ENCODE measurements at regions not wholly inside any gene's neighbourhood (a gene's known extent, or its start where the extent isn't known, plus 50 kb on each side); places are given as distances from the start of the nearest gene placed in this dataset.

GRCh38 chr2:12827721-12828120 lies 111.0 kb downstream of the TRIB2 start:
- DNase-seq (ENCODE audit: low read depth) = no peak

DNA sequence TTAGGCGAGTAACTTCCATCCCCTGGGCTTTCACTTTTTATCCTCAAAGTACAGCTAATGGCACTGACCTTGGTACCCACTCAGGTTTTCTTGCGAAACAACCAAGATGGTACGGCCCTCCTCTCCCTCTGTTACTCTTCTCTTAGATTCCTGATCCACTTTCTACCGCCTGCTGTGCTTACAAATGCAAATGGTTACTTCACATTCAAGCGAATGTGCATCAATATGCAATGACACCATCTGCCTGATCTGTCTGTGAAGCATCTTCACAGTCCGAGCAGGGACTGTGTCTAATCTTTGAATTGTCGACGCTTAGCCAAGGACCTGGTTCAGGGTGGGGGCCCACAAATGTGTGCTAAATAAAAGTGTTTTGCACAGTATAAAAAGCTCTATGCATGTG lies 112.2 kb downstream of the TRIB2 start:
- DNase-seq (ENCODE audit: low read depth) = no peak

DNA sequence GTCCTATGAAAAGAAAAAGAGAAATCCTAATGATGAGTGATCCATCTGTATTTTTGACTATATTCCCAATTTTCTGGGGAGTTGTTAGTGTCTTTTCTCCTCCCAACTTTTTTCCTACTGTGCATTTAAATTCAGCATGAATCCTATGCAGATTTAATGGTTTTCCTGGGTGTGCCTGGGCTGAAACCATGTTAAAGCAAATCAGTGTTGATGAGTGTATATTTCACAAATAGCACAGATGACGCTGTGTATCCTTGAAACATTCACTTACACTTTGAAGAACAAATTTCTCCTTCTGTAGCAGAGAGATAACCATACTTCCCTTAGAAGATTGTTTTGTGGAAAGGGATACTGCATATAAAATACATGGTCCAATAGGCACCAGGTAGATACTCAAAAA lies 114.3 kb downstream of the TRIB2 start:
- no peak for DNase-seq (ENCODE audit: low read depth)

DNA sequence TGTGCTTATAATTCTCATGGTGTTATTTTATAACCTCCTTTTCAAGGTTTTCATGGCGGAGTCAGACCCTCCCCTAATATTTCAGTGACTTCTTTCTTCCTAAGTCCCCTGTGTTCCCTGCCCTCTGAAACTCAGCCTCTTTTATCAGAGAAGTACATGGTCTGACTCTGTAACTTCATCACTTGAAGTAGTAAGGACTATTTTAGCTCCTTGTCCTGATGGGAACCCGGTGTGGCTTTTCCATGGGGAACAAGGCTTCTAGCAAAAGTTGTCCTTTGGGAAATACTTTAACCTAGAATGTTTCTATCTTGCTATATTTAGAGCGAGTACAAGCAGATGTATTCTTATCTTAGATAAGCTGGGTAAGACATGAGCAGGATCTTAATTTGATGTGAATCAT lies 117.5 kb downstream of the TRIB2 start:
- DNase-seq (ENCODE audit: low read depth) = no peak

GRCh38 chr2:12835733-12836132 lies 119.0 kb downstream of the TRIB2 start:
- no peak for DNase-seq (ENCODE audit: low read depth)

DNA sequence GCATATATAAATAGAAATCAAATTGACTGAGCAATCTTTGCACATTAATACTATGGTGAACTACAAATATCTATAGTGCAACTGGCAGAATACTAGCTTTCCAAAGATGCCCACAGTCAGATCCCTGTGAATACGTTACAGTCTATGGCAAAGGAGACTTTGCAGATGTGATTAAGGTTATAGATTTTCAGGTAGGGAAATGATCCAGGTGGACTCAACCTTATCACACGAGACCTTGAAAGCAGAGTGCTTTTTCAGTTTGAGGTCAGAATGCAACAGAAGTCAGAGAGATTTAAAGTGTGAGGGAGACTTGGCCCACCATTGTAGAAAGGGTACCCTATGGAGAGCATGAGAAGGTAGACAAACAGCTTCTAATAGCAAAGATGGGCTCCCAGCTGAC lies 122.6 kb downstream of the TRIB2 start:
- DNase-seq (ENCODE audit: low read depth) = no peak

GRCh38 chr2:12841021-12841420 lies 124.3 kb downstream of the TRIB2 start:
- DNase-seq (ENCODE audit: low read depth) = no peak

DNA sequence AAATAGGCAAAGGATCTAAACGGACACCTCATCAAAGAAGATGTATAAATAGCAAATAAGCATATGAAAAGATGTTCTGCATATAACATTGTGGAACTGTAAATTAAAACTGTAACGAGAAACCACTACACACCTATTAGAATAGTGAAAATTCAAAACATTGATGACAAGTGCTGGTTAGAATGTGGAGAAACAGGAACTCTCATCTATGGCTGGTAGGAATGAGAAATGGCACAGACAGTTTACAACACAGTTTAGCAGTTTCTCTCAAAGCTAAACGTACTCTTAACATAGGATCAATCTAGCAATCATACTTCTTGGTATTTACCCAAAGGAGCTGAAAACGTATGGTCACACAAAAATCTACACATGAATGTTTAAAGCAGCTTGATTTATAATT lies 126.2 kb downstream of the TRIB2 start:
- no peak for DNase-seq (ENCODE audit: low read depth)

DNA sequence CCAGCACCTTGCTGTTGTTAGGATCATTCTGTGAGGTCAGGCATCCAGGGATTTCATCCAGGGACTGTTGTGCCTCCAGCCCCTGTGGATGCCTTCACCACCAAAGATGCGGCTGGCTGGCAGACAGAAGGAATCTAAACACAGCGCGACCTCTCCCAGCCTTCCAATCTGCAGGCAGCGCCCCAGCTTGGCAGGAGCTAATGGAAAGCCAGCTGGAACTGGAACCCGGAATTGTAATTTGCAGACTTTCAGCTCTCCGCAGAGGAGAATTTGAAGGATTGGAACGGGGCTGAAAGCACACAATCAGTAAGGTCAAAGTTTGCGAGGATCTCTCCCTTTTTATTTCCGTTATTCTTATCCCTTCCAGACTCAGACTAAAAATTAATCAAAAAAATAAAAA lies 127.8 kb downstream of the TRIB2 start:
- DNase-seq (ENCODE audit: low read depth) = no peak

DNA sequence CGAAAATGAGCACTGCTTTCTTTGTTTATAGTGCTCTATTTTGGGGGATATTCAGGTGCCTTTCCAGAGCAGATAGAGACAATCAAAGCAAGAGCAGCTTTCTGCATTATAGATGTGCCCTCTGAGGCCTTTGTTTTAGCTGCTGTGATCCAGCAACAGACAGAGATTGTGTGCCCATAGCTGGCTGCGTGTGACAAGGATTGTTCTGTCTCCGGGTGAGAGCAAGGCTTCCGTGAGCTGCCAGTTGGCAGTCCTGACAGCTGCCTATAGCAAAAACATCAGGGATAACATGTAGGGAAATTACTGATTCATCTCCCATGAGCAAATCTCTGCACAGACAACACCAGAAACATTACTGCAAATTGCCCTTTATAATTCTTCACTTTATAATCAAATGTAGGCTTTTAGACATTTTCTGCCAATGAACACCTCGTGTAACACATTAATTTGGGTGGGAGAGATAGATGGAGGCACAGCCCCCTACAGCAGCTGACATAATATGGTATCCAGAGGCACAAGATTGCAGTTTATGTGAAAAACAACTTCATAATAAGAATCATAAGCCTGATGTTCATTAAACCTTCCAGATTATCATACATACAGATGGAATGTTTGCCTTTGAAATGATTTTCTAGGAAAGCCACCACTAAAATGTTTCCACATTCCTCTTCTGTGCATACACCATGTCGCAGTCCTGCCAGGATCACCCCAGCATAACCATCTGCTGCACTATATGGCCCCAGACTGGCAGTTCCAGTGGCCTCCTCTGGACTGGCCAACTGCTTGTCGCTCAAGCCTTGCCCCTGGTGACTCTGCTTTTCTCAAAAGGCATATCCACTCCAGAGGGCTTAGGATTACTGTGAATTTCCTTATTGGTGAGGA lies 131.2 kb downstream of the TRIB2 start:
- DNase-seq (ENCODE audit: low read depth) = no peak

GRCh38 chr2:12852135-12852534 lies 135.4 kb downstream of the TRIB2 start:
- DNase-seq (ENCODE audit: low read depth) = no peak

- no peak for DNase-seq (ENCODE audit: low read depth)
Measured at GRCh38 chr2:12854001-12854530, 137.3 kb downstream of the TRIB2 start.

- DNase-seq (ENCODE audit: low read depth) = no peak
Measured at GRCh38 chr2:12855508-12855907, 138.8 kb downstream of the TRIB2 start.

DNA sequence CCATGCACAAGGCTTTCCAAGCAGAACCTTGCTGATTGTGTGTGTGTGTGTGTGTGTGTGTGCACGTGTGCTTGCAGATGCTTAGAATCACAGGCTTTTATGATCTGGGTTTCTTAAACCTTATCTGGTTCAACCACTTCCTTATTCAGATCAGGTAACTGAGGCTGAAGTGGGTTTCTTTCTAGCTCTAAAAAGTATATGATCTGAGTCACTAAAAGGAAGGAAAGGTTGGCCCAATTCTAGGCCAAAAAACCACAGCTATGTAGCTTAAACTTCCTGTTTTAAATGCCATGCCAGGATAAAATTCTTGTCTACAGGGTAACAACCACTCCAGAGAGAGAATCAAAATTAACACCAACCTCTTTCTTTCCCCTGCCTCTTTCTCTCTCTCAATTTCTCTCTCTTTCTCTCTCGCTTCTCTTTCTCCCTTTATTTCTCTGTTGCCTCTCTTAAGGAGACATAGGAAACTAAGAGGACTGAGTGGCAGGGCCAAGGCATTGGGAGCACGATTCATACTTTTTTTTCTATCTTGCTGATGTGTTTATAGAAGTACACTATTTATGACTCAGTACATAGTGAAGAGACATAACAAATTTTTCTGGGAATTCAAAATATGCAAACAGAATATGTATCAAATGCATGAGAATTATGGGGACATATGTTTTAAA lies 140.3 kb downstream of the TRIB2 start:
- DNase-seq (ENCODE audit: low read depth) = no peak

DNA sequence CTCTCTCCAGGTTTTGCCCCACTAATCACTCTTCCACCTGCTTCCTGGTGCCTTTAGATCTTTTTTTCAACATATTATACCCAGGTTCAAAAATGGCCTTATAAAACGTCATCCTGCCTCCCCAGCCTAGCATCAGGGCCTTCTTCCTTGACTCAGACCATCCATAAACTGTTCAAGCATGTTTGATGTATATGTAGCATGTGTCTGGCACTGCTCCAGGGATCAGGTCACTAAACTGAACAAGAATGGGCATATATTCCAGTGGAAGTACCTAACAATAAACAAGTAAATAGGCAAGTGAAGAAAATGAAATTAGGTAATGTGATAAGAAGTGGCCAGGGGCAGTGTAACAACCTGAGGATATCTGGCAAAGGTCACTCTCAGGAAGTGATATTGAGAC lies 141.2 kb downstream of the TRIB2 start:
- no peak for DNase-seq (ENCODE audit: low read depth)

GRCh38 chr2:12858786-12859185 lies 142.1 kb downstream of the TRIB2 start:
- DNase-seq (ENCODE audit: low read depth) = no peak

- no peak for DNase-seq (ENCODE audit: low read depth)
Measured at GRCh38 chr2:12861344-12861930, 144.7 kb downstream of the TRIB2 start.

GRCh38 chr2:12862541-12862940 lies 145.8 kb downstream of the TRIB2 start:
- no peak for DNase-seq (ENCODE audit: low read depth)

DNA sequence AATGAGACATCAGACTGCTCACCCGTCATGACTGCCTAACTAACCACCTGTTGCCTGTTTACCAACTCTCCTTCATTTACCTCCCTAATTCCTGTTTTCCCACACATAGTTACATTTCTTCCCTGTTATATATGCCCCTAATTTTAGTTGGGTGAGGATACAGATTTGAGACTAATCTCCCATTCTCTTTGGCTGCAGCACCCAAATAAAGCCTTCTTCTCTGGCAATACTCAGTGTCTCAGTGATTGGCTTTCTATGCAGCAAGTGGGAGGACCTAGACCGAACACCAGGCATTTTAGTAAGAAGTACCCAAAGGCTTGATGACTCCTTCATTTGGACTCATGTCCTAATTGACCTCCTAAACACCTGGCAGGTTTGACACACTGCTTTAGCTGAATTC lies 147.2 kb downstream of the TRIB2 start:
- DNase-seq (ENCODE audit: low read depth) = no peak

DNA sequence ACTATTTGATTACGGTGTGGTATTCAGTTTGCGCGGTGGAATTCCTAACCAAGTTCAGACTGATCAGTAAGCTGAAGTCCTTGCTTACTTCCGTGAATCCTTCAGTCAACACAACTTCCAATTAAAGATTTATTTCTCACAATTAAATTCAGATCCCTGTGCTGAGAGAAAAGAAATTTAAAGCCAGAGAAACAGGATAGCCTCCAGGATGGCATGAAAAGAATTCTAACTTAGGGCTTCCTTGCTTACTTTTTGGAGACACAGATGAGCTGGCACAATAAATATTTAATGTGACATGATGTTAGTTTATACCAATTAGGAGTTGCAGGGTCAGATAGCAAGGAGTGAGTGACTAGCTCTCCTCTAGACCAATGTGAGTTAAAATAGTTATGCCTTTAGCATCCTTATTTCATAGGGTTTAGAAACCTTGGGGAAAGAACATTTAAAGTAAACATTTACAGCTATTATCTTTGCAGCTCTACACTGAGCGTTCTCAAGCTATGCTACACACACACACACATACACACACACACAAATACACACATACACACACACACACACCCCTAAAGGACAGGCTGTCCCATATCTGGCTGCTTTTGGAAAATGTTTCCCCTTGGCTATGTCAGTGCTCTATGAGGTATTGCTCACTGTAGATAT lies 151.0 kb downstream of the TRIB2 start:
- no peak for DNase-seq (ENCODE audit: low read depth)

GRCh38 chr2:12870692-12871091 lies 154.0 kb downstream of the TRIB2 start:
- no peak for DNase-seq (ENCODE audit: low read depth)

DNA sequence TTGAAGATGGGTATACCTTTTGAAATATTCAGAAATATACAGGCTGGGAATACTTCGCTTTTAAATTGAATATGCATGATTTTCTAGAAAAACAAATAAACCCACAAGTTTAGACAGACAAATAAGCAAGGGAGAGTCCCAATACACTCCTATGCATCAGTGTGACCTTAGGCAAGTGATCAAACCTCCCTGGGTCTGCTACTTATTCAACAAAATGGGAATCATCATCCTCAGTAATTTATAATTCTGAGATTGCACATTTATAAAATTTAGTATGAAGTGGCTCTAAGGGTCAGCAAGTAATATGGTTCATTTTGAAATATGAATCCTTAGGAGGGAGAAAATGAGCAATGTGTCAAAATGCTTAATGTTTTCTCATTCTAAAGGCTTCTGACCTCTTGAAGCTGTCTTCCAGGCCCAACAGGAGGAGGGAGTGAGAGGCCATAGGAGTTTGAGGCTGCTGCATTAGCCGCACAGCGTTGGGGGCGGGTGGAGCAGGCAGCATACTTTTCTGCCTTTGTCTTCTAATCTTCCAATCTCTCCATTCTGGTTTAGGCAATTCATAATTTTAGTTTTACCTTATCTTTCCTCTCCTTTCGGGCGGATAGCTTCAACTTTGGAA lies 155.1 kb downstream of the TRIB2 start:
- no peak for DNase-seq (ENCODE audit: low read depth)
